Duodenal mucosa (tissue), 2 donors: ENCODE measurements at regions not wholly inside any gene's neighbourhood (a gene's known extent, or its start where the extent isn't known, plus 50 kb on each side); places are given as distances from the start of the nearest gene placed in this dataset.

Experiments
- H3K27ac ChIP-seq: one replicate; pipeline ENCODE4 v1.7.0; 2013; ENCODE audit warnings: low read depth, low read length
- H3K27me3 ChIP-seq, 2 donors: one replicate each; pipeline ENCODE4 v1.7.0; 2013; ENCODE audit warnings: low read length in 2 of 2, control low read depth in 1 of 2; ENCODE audit not compliant: insufficient read depth in 2 of 2, control insufficient read depth in 1 of 2
- H3K36me3 ChIP-seq, 2 donors: one replicate each; pipeline ENCODE4 v1.7.0; 2013; ENCODE audit warnings: low read length in 2 of 2, control low read depth in 1 of 2; ENCODE audit not compliant: insufficient read depth in 2 of 2, control insufficient read depth in 1 of 2
- H3K4me1 ChIP-seq, 2 donors: one replicate each; pipeline ENCODE4 v1.7.0; 2013; ENCODE audit warnings: low read length in 2 of 2, control low read depth in 1 of 2; ENCODE audit not compliant: insufficient read depth in 2 of 2, control insufficient read depth in 1 of 2
- H3K4me3 ChIP-seq, 2 donors: one replicate each; pipeline ENCODE4 v1.7.0; 2013; ENCODE audit warnings: low read length in 2 of 2, low read depth in 1 of 2
- H3K9ac ChIP-seq, 2 donors: one replicate each; pipeline ENCODE4 v1.7.0; 2013; ENCODE audit warnings: low read length in 2 of 2, low read depth in 1 of 2
- H3K9me3 ChIP-seq, 2 donors: one replicate each; pipeline ENCODE4 v1.7.0; 2013; ENCODE audit warnings: low read length in 2 of 2, control low read depth in 1 of 2; ENCODE audit not compliant: control insufficient read depth in 1 of 2

DNA sequence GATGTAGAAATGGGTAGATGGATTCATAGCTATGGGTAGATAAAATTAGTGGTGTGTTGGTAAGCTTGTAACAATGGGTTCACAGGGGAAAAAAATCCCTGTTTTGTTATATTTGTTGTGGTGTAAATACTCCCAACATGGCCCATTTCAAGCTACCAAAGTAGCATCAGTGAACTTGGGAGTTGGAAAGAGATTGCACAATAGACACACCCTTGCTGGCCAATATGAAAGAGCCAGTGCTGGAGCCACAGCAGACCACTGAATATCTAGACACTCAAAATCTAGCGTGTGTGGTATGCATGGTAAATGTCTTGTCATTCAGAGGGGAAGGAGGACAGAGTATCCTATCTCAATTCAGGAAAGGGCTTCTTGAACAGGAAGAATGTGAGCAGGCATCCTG lies 565.1 kb upstream of the SALL1 start:
- Histone ChIP-seq H3K4me1 (no peaks in the 10 kb centered on the region), H3K9me3 (no peaks in the 10 kb centered on the region), H3K4me3 (no peak overlapping the region), H3K27ac (no peak overlapping the region), H3K36me3 (no peaks in the 10 kb centered on the region), H3K9ac (no peak overlapping the region), H3K27me3 (no peaks in the 10 kb centered on the region)

GRCh38 chr16:51713502-51713901 lies 562.4 kb upstream of the SALL1 start:
- Histone ChIP-seq H3K36me3 (no peaks in the 10 kb centered on the region), H3K27me3 (no peaks in the 10 kb centered on the region), H3K4me1 (no peaks in the 10 kb centered on the region), H3K9me3 (no peaks in the 10 kb centered on the region), H3K4me3 (no peak overlapping the region), H3K9ac (no peak overlapping the region), H3K27ac (no peak overlapping the region)

- H3K27ac ChIP-seq = no peak overlapping the region
- no peaks in the 10 kb centered on the region for H3K4me1 ChIP-seq
- H3K36me3 ChIP-seq = no peaks in the 10 kb centered on the region
- no peaks in the 10 kb centered on the region for H3K27me3 ChIP-seq
- no peak overlapping the region for H3K9ac ChIP-seq
- no peaks in the 10 kb centered on the region for H3K9me3 ChIP-seq
- no peak overlapping the region for H3K4me3 ChIP-seq
Measured at GRCh38 chr16:51710905-51711563, 560.0 kb upstream of the SALL1 start.

DNA sequence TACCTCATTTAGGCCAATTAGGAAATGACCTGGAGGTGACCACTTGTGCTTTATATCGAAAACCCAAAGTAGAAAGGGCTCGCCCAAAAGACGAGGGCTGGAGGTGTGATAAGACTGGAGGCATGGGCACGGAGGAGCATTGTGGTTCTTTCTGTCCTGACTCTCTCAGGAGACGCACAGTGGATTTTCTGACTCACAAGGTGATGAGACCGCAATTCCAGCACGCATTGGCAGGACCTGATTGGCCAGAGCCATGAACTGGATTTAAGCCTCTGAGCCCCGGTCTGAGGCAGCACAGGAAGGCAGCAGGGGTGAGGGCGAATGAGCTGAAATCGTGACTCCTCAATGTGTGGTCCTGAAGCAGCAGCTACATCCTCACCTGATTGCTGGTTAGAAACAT lies 559.1 kb upstream of the SALL1 start:
- Histone ChIP-seq H3K4me1 (no peaks in the 10 kb centered on the region), H3K27ac (no peak overlapping the region), H3K4me3 (no peak overlapping the region), H3K9ac (no peak overlapping the region), H3K9me3 (no peaks in the 10 kb centered on the region), H3K27me3 (no peaks in the 10 kb centered on the region), H3K36me3 (no peaks in the 10 kb centered on the region)

- Histone ChIP-seq H3K9me3 (no peaks in the 10 kb centered on the region), H3K36me3 (no peaks in the 10 kb centered on the region), H3K4me3 (no peak overlapping the region), H3K4me1 (no peaks in the 10 kb centered on the region), H3K27ac (no peak overlapping the region), H3K27me3 (no peaks in the 10 kb centered on the region), H3K9ac (no peak overlapping the region)
Measured at GRCh38 chr16:51708861-51709260, 557.8 kb upstream of the SALL1 start.

DNA sequence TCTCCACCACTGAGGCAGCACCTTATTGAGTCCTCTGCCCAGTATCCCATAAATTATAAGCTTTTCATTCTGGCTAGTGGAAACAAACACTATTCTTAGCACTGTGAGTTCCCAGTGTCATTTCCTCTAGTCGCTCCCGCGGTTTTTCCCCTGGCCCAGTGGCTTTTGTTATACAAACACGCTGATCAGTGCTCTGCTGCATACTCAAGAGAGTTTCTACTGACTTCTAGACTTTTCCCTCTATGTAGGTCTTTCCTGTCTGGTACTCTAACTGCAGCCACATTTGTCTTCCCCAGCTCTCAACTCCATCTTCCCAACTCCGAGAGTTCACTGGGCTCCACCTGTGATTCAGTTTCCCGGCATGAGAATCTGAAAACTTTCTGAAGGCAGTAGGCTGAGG lies 556.6 kb upstream of the SALL1 start:
- no peak overlapping the region for H3K27ac ChIP-seq
- H3K27me3 ChIP-seq = no peaks in the 10 kb centered on the region
- no peaks in the 10 kb centered on the region for H3K4me1 ChIP-seq
- H3K9ac ChIP-seq = no peak overlapping the region
- no peaks in the 10 kb centered on the region for H3K9me3 ChIP-seq
- no peak overlapping the region for H3K4me3 ChIP-seq
- no peaks in the 10 kb centered on the region for H3K36me3 ChIP-seq

DNA sequence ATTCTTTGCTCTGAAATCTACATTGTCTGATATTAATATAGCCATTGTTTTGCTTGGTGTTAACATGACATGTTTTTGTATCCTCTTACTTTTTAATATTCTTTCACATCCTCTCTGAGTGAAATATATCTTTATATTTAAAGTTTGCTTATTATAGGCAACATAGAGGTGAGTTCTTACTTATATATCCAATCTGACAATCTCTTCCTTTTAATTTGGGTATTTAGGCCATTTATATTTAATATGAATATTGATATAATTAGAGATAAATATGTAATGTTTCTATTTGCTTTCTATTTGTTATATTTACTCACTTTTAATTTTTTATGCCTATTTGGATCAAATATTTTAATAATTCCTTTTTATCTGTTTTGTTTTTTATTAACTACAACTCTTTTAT lies 554.1 kb upstream of the SALL1 start:
- no peaks in the 10 kb centered on the region for H3K9me3 ChIP-seq
- no peak overlapping the region for H3K27ac ChIP-seq
- no peak overlapping the region for H3K9ac ChIP-seq
- no peak overlapping the region for H3K4me3 ChIP-seq
- no peaks in the 10 kb centered on the region for H3K4me1 ChIP-seq
- no peaks in the 10 kb centered on the region for H3K27me3 ChIP-seq
- H3K36me3 ChIP-seq = no peaks in the 10 kb centered on the region

DNA sequence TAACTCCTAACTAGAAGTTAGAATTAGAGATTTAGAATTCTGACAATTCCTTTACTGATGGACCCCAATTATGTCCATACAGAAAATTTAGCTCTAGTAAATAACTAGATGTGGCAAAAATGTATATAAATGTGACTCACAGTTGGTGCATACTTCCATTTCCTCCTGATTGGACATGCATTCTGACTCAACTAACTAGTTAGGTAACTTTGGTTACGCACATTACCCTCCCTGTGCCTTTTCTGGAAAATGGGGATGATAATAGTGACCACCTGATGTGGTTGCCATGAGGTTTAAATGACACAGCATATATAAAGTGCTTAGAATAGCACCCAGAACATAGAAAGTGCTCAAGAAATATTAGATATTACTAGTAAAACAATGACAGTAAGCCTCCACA lies 550.0 kb upstream of the SALL1 start:
- Histone ChIP-seq H3K36me3 (no peaks in the 10 kb centered on the region), H3K9me3 (no peaks in the 10 kb centered on the region), H3K9ac (no peak overlapping the region), H3K4me3 (no peak overlapping the region), H3K27me3 (no peaks in the 10 kb centered on the region), H3K4me1 (no peaks in the 10 kb centered on the region), H3K27ac (no peak overlapping the region)

GRCh38 chr16:51699686-51700396 lies 548.8 kb upstream of the SALL1 start:
- no peak overlapping the region for H3K9ac ChIP-seq
- H3K4me1 ChIP-seq = no peaks in the 10 kb centered on the region
- no peak overlapping the region for H3K4me3 ChIP-seq
- H3K36me3 ChIP-seq = no peaks in the 10 kb centered on the region
- H3K27ac ChIP-seq = no peak overlapping the region
- no peaks in the 10 kb centered on the region for H3K9me3 ChIP-seq
- H3K27me3 ChIP-seq = no peaks in the 10 kb centered on the region

DNA sequence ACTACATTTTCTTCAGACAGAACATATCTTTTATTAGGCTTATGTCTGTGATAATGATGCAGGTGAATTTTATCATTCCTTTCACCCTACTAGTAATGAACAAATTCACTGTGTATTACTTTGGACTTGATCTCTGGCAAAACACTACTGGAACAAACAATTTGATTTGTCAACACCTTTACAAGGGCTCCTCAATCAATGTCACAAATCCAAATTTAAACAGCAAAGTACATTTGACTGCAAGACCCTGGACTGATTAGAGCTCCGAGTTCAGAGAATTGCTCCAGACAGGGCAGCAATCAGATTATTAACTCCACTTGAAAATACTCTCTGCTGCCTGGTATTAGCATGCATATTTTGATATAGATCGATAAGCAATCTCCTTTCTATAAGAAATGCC lies 547.6 kb upstream of the SALL1 start:
- no peak overlapping the region for H3K9ac ChIP-seq
- no peak overlapping the region for H3K4me3 ChIP-seq
- no peaks in the 10 kb centered on the region for H3K4me1 ChIP-seq
- H3K9me3 ChIP-seq = peaks cover under 1% of the 10 kb centered on the region in 2 donors
- no peaks in the 10 kb centered on the region for H3K36me3 ChIP-seq
- no peaks in the 10 kb centered on the region for H3K27me3 ChIP-seq
- no peak overlapping the region for H3K27ac ChIP-seq
